ENCODE measurements at regions not wholly inside any gene's neighbourhood (a gene's known extent, or its start where the extent isn't known, plus 50 kb on each side); places are given as distances from the start of the nearest gene placed in this dataset.
"Not testable (repeated sequence)": the region's sequence is repeated elsewhere in the genome, so short reads cannot be mapped to it uniquely, and the experiment has no call there.

DNA sequence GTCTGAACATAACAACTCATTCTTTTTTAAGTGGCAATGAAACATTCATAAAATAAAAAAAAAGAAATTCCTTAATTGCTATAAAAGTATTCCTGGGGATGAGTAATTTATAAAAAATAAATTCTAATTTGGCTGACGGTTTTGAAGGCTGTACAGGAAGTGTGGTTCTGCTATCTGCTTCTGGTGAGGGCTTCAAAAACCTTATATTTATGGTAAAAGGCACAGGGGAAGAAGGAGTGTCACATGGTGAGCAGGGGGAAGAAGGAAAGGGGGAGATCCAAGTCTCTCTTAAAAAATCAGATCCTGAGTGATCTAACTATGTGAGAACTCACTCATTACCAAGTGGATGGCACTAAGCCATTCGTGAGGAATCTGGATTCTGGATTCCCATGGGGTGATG, 539.0 kb downstream of the GOLGA6L6 start:
- TF ChIP-seq, protein P1, sequence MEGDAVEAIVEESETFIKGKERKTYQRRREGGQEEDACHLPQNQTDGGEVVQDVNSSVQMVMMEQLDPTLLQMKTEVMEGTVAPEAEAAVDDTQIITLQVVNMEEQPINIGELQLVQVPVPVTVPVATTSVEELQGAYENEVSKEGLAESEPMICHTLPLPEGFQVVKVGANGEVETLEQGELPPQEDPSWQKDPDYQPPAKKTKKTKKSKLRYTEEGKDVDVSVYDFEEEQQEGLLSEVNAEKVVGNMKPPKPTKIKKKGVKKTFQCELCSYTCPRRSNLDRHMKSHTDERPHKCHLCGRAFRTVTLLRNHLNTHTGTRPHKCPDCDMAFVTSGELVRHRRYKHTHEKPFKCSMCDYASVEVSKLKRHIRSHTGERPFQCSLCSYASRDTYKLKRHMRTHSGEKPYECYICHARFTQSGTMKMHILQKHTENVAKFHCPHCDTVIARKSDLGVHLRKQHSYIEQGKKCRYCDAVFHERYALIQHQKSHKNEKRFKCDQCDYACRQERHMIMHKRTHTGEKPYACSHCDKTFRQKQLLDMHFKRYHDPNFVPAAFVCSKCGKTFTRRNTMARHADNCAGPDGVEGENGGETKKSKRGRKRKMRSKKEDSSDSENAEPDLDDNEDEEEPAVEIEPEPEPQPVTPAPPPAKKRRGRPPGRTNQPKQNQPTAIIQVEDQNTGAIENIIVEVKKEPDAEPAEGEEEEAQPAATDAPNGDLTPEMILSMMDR (IDR thresholded peaks at IDR 0.05): not testable (repeated sequence)
- not testable (repeated sequence) for TF ChIP-seq POLR2A (IDR thresholded peaks at IDR 0.05; ENCODE audit: low read depth); POLR2AphosphoS5 (IDR thresholded peaks at IDR 0.05); EP300 (IDR thresholded peaks at IDR 0.05)
